HepG2 (cell line): ENCODE measurements at regions not wholly inside any gene's neighbourhood (a gene's known extent, or its start where the extent isn't known, plus 50 kb on each side); places are given as distances from the start of the nearest gene placed in this dataset.

ENCODE experiments used
- ATAC-seq: fragments of 200-7000 bp; cut with Tn5 transposase; 3 replicates; pipeline ENCODE4 v1.9.1; 2020; ENCODE audit warnings: mild to moderate bottlenecking, moderate library complexity
- BruUV-seq: library from RNA; stranded (reverse); fragments of 400-500 nt; replicated peaks from 2 replicates; lab custom pipeline; 2021; lab: Mats Ljungman, UMichigan
- CTCF ChIA-PET: fragments of 300-600 bp; formaldehyde crosslinking; extraction: SDS; loops from one replicate; lab custom pipeline; 2021; ENCODE audit warnings: low total read pairs, inconsistent platforms, low intra/inter-chr PET ratio; lab: Yijun Ruan, JAX
- POLR2A ChIA-PET: fragments of 350-600 bp; sonication (Branson Sonifier 250); formaldehyde crosslinking; loops from one replicate; lab custom pipeline; 2020; ENCODE audit warnings: antibody characterized with exemption, inconsistent platforms; lab: Yijun Ruan, JAX
- DNase-seq: peaks from one replicate; pipeline ENCODE4 v3.0.0-alpha.2; 2015; ENCODE audit warnings: low spot score
- FAIRE-seq: peaks from 3 replicates; lab custom pipeline; 2011; peaks lifted over from hg19 to GRCh38; lab: Jason Lieb, UNC
- H2AFZ ChIP-seq: one replicate; pipeline ENCODE4 v1.6.1; 2011; ENCODE audit warnings: low read length, inconsistent platforms
- H3K27ac ChIP-seq: fragments of 300-600 bp; 3 replicates; pipeline ENCODE4 v1.8.0; 2011; ENCODE audit warnings: mixed run types, mild to moderate bottlenecking, mixed read lengths, low read length, inconsistent platforms; ENCODE audit not compliant: insufficient read depth; ENCODE audit errors: extremely low read length
- H3K27me3 ChIP-seq, 2 experiments: fragments of 200-600 bp in 1 of 2; 2 replicates in 1 of 2; 3 replicates in 1 of 2; pipeline versions ENCODE4 v1.6.0 to v1.8.0; 2011; ENCODE audit warnings: low read length in 2 of 2, mild to moderate bottlenecking in 2 of 2, moderate library complexity in 2 of 2, inconsistent platforms in 1 of 2; ENCODE audit not compliant: insufficient read depth in 2 of 2, control insufficient read depth in 1 of 2
- H3K36me3 ChIP-seq, 2 experiments: fragments of 200-600 bp in 1 of 2; replicated peaks in 1 of 2; 2 replicates in 1 of 2; 3 replicates in 1 of 2; pipeline versions ENCODE4 v1.5.1 to v1.8.0; 2011; ENCODE audit warnings: low read length in 2 of 2, inconsistent platforms in 1 of 2; ENCODE audit not compliant: insufficient read depth in 2 of 2, control insufficient read depth in 1 of 2
- H3K4me1 ChIP-seq: 2 replicates; pipeline ENCODE4 v1.5.1; 2012; ENCODE audit warnings: low read length, inconsistent platforms; ENCODE audit not compliant: insufficient read depth
- H3K4me2 ChIP-seq: 2 replicates; pipeline ENCODE4 v1.6.0; 2011; ENCODE audit warnings: low read depth, low read length, inconsistent platforms
- H3K4me3 ChIP-seq, 3 experiments: fragments of 200-600 bp in 1 of 3; sonication (generic), shearing (Covaris generic) in 1 of 3; replicated peaks in 1 of 3; 2 replicates each; pipeline ENCODE4 v1.5.1; 2011 to 2016; ENCODE audit warnings: low read length in 3 of 3, inconsistent platforms in 2 of 3, low read depth in 2 of 3, mild to moderate bottlenecking in 2 of 3, control low read depth in 1 of 3, mixed read lengths in 1 of 3; ENCODE audit not compliant: insufficient read depth in 1 of 3
- H3K79me2 ChIP-seq: one replicate; pipeline ENCODE4 v1.6.1; 2011; ENCODE audit warnings: low read length, inconsistent platforms; ENCODE audit not compliant: insufficient read depth
- H3K9ac ChIP-seq: 2 replicates; pipeline ENCODE4 v1.6.0; 2011; ENCODE audit warnings: mild to moderate bottlenecking, low read depth, low read length, inconsistent platforms; ENCODE audit not compliant: insufficient read depth
- H3K9me3 ChIP-seq: 2 replicates; pipeline ENCODE4 v1.5.1; 2012; ENCODE audit warnings: mild to moderate bottlenecking, low read length
- H4K20me1 ChIP-seq: 2 replicates; pipeline ENCODE4 v1.6.0; 2011; ENCODE audit warnings: inconsistent platforms, mild to moderate bottlenecking, low read length, moderate library complexity; ENCODE audit not compliant: insufficient read depth
- DNMT3B ChIP-seq: conservative IDR thresholded peaks from 2 replicates; pipeline ENCODE4 v1.6.1; 2016; ENCODE audit warnings: missing biosample characterization, control low read depth
- NFYB ChIP-seq: sonication (generic); formaldehyde crosslinking; IDR thresholded peaks from 2 replicates; pipeline ENCODE4 v1.4.0; 2020; ENCODE audit warnings: missing genetic modification reagents
- POGZ ChIP-seq: sonication (generic); formaldehyde crosslinking; IDR thresholded peaks from 2 replicates; pipeline ENCODE4 v1.4.0; 2020; ENCODE audit warnings: mild to moderate bottlenecking, missing genetic modification reagents
- SP2 ChIP-seq: sonication (generic); formaldehyde crosslinking; IDR thresholded peaks from 2 replicates; pipeline ENCODE4 v1.5.1; 2020; ENCODE audit warnings: mild to moderate bottlenecking, missing genetic modification reagents
- XRCC5 ChIP-seq: fragments of 200-400 bp; formaldehyde crosslinking; optimal IDR thresholded peaks from 2 replicates; pipeline ENCODE3; 2017; ENCODE audit warnings: mild to moderate bottlenecking, low read length
- ZFP36 ChIP-seq: fragments of 150-350 bp; IDR thresholded peaks from 2 replicates; pipeline ENCODE4 v1.6.1; 2018; ENCODE audit warnings: borderline replicate concordance, low read length, low read depth; ENCODE audit not compliant: partially characterized antibody
- ZFP36L2 ChIP-seq: sonication (generic); formaldehyde crosslinking; IDR thresholded peaks from 2 replicates; pipeline ENCODE4 v1.4.0; 2020; ENCODE audit warnings: missing genetic modification reagents
- ZKSCAN1 ChIP-seq: fragments of 150-350 bp; IDR thresholded peaks from 2 replicates; pipeline ENCODE4 v1.6.1; 2014; ENCODE audit warnings: low read length
- ZNF460 ChIP-seq: sonication (generic); formaldehyde crosslinking; IDR thresholded peaks from 2 replicates; pipeline ENCODE4 v1.5.1; 2020; ENCODE audit warnings: missing genetic modification reagents, mild to moderate bottlenecking, borderline replicate concordance
- ZNF614 ChIP-seq: IDR thresholded peaks from 2 replicates; pipeline ENCODE4 v1.6.1; 2018; ENCODE audit warnings: missing biosample characterization, missing genetic modification reagents, inconsistent platforms, borderline replicate concordance
- ZZZ3 ChIP-seq: sonication (generic); formaldehyde crosslinking; IDR thresholded peaks from 2 replicates; pipeline ENCODE4 v1.4.0; 2020; ENCODE audit warnings: missing genetic modification reagents, mild to moderate bottlenecking, borderline replicate concordance
- WGBS: methylation state at CpG from one replicate; pipeline ENCODE4 v1.1.6; 2017; ENCODE audit warnings: low lambda C conversion rate; 5-methylcytosine and 5-hydroxymethylcytosine counted together
- in situ Hi-C: cut with HindIII; loops from 2 replicates; pipeline ENCODE4 v1.10.0; 2017; ENCODE audit warnings: low pct_unique_long_range_greater_than_20kb; ENCODE audit not compliant: extremely low pct_ligation_motif_present
- intact Hi-C: fragments of 100-400 bp; cut with micrococcal nuclease; formaldehyde crosslinking; loops from one replicate; pipeline ENCODE4 v1.10.0; 2022; ENCODE audit not compliant: unreplicated experiment

DNA sequence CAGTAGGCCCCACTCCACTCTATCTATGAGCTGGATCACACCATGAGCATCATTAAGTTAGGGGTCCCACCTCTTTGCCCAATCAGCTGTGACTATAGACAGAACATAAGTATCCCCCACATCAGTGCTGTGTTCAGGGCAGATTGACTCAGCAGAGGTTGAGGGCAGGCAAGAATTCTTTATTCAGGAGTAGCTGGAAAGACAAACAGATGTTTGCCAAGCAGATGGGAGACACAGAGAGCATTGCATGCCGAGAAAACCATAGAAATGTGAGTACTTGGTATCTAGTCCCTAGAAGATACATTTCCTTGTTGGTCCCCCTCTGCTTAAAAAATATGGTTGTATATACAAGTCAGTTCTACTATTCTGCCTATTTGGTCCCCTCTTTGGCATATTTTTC is 440.8 kb downstream of the RAP2B start:
- DNase-seq (no peak), FAIRE-seq (no peak), ATAC-seq (no peak)
- Histone ChIP-seq H4K20me1 (no peaks in the 10 kb centered on the region), H3K27me3 (no peaks in the 10 kb centered on the region; a peak in 1 of 5 replicates), H2AFZ (no peak overlapping the region), H3K9me3 (no peaks in the 10 kb centered on the region), H3K79me2 (no peaks in the 10 kb centered on the region), H3K4me3 (no peak overlapping the region), H3K4me2 (no peak overlapping the region), H3K36me3 (no peaks in the 10 kb centered on the region), H3K9ac (no peak overlapping the region), H3K27ac (no peak overlapping the region), H3K4me1 (peaks cover 30% of the 10 kb centered on the region)
- ChIA-PET POLR2A (no interaction called here), CTCF (no interaction called here)
- no peak for TF ChIP-seq XRCC5
- TF ChIP-seq DNMT3B (CRISPR knock-in tag) = no peak
- TF ChIP-seq ZKSCAN1 = no peak
- TF ChIP-seq ZFP36L2 (CRISPR knock-in tag) = no peak
- TF ChIP-seq ZNF460 (CRISPR knock-in tag) = no peak
- no peak for TF ChIP-seq ZNF614 (CRISPR knock-in tag)
- no peak for TF ChIP-seq ZZZ3 (CRISPR knock-in tag)
- in situ Hi-C loops (no loop called here), intact Hi-C loops (no loop called here)
- no TSS peak for BruUV-seq
- 14% methylated on average over 1 of the region's 1 CpG for WGBS

DNA sequence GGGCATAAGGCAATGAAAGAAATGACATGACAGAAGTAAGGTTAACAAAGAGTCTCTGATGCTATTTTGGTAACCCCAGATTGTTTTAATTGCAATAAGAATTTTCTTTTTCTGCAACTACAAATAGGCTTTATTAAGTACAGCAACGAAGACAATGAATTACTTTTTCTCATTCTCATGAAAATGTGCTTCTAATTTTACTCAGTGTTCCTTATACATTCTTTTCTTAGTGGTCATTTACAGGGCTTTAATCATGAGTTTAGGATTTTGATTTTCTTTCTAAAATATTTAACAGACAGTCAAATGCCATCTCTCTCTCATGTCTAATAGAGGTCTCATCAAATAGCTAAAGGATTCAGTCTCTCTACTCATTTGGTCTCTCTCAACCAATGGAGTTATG is 452.1 kb downstream of the RAP2B start:
- Histone ChIP-seq H3K9ac (no peak overlapping the region), H3K9me3 (no peaks in the 10 kb centered on the region), H3K4me2 (no peak overlapping the region), H3K27me3 (no peaks in the 10 kb centered on the region), H3K4me3 (no peak overlapping the region), H3K27ac (no peak overlapping the region), H3K79me2 (no peaks in the 10 kb centered on the region), H4K20me1 (no peaks in the 10 kb centered on the region), H2AFZ (no peak overlapping the region), H3K36me3 (no peaks in the 10 kb centered on the region), H3K4me1 (no peaks in the 10 kb centered on the region)
- in situ Hi-C loops (no loop called here), intact Hi-C loops (no loop called here)
- TF ChIP-seq ZFP36 (no peak), SP2 (no peak), POGZ (no peak), NFYB (no peak)
- ATAC-seq (no peak), FAIRE-seq (no peak), DNase-seq (no peak)
- BruUV-seq = no TSS peak
- 3% methylated on average over 1 of the region's 1 CpG for WGBS
- POLR2A ChIA-PET = no interaction called here
- CTCF ChIA-PET = no interaction called here
